NCI-H524 (cell line): ENCODE measurements at regions not wholly inside any gene's neighbourhood (a gene's known extent, or its start where the extent isn't known, plus 50 kb on each side); places are given as distances from the start of the nearest gene placed in this dataset.

Experiments
- DNase-seq, 2 experiments: peaks; one replicate each; lab custom pipeline; 2025; lab: John Stamatoyannopoulos, UW

DNA sequence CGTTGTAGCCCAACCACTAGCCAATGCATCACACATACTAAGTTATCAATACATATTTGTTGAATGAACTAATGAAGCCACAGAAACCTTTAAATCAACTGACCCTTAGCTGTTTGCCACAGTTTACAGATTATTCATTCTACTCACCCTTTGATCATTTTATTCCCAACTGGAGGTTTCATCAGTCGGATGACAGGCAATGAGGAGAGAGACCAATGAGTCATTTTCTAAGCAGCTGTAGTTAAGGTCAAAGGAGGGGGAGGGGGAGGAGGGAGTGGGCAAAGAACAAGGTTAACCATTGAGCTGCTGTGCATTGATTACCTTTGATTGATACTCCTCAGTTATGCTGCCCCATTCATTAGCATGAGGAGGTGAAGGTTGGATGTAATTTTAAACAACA lies 469.5 kb downstream of the VRK1 start:
- DNase-seq, result no peak

- DNase-seq, result no peak
Measured at GRCh38 chr14:97267509-97267908, 470.3 kb downstream of the VRK1 start.

DNA sequence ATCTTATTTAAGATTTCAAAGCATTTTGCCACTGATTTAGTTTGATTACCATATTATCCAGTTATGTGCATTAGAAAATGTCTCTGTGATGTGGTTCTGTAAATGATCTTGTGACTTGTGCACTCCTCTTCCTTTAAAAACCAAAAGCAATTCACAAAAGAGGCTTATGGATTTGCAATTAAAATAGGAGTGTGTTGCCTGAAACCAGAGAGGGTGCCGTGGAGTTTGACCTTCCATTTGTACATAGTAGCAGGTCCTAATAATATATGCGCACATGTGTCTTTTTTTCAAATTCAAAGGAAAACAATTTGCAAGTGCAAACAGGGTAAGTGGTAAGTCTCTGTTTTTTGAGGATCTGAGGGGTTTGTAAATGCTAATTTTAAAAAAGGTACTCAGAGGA lies 470.9 kb downstream of the VRK1 start:
- DNase-seq, result no peak

- DNase-seq, result no peak
Measured at GRCh38 chr14:97270308-97270707, 473.1 kb downstream of the VRK1 start.

DNA sequence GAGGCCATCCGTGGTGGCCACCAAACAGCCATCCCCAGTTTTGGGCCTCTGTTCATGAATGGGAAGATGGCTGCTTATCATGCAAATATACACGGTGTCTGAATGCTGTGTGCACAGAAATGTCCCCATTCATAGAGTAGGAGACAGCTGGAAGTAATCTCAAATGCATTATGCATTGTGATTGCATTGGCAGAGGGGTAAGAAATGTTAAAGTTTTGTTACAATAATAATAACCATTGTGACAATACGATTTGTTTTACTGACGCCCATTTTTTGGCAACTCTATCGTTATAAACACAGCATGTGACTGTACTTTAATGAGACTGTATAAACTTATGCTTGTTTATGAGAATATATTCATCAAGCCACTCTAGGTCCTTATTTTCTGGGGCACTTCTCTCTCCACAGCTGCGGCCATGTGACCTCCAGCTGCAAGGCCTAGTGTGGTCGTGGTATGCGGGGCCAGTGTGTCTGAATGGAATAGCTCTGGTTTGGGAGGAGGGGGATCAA lies 474.3 kb downstream of the VRK1 start:
- no peak for DNase-seq

- DNase-seq, result no peak
Measured at GRCh38 chr14:97273540-97273939, 476.4 kb downstream of the VRK1 start.

GRCh38 chr14:97274626-97275025 lies 477.4 kb downstream of the VRK1 start:
- DNase-seq, result no peak

GRCh38 chr14:97275276-97275675 lies 478.1 kb downstream of the VRK1 start:
- DNase-seq, result no peak

GRCh38 chr14:97276573-97276972 lies 479.4 kb downstream of the VRK1 start:
- no peak for DNase-seq

GRCh38 chr14:97277711-97278110 lies 480.5 kb downstream of the VRK1 start:
- DNase-seq, result no peak

DNA sequence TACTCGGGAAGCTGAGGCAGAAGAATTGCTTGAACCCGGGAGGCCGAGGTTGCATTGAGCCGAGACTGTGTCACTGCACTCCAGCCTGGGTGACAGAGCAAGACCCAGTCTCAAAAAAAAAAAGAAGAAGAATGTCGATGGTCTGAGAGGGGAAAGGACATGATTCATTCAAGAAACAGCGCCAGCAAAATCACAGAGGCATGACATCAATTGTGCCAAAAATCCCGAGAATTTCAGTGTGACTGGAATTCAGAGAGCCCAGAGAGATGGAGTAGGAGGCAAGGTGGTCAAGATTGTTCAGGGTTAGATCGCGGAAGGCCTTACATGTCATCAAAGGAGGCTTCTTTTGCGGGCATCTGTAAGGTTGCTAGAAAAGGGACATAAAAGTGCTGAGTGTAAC lies 483.3 kb downstream of the VRK1 start:
- DNase-seq, result no peak

DNA sequence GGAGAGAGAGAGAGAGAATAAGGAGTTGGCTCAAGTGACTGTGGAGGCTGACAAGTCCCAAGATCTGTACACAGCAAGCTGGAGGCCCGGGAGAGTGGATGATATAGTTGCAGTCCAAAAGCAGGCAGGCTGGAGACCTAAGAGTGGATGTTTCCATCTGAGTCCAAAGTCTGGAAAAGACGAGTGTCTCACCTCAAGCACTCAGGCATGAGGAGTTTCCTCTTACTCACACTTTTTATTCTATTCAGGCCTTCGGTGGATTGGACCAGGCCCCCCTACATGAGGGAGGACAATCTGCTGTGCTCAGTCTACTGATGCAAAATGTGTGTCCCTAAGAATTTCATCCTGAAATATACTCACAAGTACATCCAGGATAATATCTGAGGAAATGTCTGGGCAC lies 484.6 kb downstream of the VRK1 start:
- DNase-seq, result no peak

DNA sequence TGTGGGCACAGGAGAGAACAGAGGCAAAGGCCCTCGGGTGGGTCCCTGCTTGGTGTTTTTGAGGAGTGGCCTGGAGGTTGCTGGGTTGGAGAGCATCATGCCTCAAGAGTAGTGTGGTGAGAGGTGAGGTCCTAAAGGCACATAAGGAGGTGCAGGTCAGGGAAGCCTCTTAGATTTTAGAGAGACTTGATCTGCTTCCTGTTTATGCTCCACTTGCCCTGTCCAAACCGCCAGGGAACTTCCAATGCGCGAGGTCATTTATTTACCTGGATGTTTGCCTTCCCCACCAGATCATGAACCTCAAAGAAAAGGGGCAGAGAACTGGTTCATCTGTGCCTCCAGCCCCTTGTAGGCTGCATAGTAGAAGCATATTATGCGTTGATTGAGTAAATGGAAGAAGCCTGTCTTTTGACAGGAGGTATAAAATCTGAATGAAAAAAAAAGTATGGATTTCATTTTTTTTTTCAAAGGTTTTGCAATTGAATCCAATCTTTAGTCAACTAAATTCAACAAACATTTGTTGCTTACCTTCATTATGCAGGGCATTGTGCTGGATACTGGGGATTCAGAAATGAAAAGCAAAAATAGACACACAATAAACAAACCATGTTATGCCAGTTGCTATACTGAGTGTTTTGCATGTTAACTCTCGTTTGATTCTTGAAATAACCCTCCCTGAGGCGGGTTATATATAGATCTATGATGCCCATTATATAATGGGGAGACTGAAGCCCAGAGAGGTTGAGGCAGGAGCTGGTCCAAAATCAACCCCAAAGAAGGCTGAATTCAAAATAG lies 485.2 kb downstream of the VRK1 start:
- DNase-seq, result no peak

- DNase-seq, result no peak
Measured at GRCh38 chr14:97283005-97283403, 485.8 kb downstream of the VRK1 start.

GRCh38 chr14:97283426-97283825 lies 486.2 kb downstream of the VRK1 start:
- DNase-seq, result no peak

GRCh38 chr14:97283841-97284240 lies 486.7 kb downstream of the VRK1 start:
- DNase-seq, result no peak

DNA sequence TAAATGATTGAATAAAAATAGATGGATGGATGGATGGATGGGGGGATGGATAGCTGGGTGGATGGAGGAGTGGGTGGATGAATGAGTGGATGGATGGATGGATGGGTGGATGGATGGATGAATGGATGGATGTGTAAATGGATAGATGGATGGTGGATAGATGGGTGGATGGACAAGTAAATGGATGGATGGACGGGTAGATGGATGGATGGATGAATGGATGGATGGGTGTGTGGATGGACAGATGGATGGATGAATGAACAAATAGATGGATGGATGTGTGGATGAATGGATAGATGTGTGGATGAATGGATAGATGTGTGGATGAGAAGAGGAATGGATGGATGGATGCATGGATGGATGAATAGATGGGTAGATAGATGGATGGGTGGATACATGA lies 490.8 kb downstream of the VRK1 start:
- DNase-seq, result no peak

DNA sequence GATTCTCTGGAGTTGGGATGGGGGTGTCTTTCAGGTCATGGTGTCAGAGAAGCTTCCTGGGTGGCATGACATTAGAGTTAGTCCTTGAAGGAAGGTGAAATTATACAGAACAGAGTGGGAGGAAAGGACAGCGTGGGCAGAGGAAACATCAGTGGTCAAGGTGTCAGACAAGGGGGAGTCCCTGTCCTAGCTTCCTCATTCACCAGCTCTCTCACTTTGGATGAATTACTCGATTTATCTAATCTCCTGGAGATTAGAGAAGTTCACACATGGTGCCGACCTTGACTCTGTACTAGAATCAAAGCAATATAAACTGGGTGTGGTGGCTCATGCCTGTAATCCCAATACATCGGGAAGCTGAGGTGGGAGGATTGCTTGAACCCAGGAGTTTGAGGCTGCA lies 492.9 kb downstream of the VRK1 start:
- no peak for DNase-seq

GRCh38 chr14:97290977-97291376 lies 493.8 kb downstream of the VRK1 start:
- DNase-seq, result no peak

DNA sequence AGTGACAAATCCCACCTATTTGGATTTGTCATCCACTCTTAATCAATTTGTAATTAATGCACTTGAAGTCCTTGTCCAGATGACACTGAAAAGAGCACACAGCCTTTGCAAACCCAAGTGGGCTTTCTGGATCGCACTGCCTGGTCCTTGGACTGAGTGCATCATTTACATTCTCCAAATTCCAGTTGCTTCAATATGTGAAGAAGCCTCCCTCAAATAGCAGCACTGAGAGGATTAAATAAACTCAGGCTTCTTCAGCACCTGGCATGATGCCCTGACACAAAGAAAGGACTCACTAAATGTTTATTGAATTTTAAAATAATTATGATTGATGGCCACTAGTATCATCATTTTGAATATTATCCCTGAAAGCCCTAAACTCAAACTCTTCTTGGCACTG lies 496.5 kb downstream of the VRK1 start:
- peak; percentile 58 to 67 for DNase-seq

- peak in 1 of 2 experiments; percentile 36 for DNase-seq
Measured at GRCh38 chr14:97295108-97295710, 498.0 kb downstream of the VRK1 start.

- no peak for DNase-seq
Measured at GRCh38 chr14:97296176-97296575, 499.0 kb downstream of the VRK1 start.

DNA sequence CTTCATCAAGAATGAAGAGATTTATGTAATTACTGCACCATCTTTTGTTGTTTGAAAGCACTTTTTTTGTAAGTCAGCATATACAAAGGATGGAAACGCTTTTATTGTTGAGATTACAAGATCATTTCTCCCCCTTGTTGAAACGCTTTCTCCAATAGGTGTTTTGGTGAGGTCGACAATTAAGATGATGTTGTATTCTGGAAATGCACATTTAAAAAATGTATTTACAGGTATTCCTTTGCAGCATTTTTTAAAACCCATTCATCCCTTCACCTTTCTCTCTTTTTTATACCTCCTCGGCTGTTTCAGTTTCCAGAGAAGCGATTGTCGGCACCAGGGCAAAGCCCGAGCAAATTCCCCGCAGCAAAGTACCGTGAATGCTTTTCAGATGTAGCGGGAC lies 499.9 kb downstream of the VRK1 start:
- DNase-seq, result no peak

DNA sequence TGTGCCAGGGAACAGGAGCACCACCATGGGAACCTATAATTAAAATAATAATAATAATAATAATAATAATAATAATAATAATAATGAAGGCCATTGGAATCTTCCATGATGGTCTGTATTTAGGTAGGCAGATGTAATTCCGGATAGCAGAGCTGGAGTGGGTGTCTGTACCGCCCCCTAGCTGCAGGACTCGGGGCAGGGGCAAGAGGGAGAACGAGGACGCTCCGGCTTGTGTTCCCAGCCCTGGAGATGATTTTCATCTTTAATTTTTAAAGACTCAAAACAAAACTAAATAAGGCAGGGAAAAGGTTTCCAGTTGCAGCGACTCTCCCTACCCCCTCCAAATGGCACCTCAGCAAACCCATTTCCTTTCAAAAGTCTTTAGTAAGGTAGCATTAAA lies 501.1 kb downstream of the VRK1 start:
- peak; percentile 24 to 45 for DNase-seq
